Activated naive CD4-positive, alpha-beta T cell (primary cell): ENCODE measurements at regions not wholly inside any gene's neighbourhood (a gene's known extent, or its start where the extent isn't known, plus 50 kb on each side); places are given as distances from the start of the nearest gene placed in this dataset.
"Not testable (repeated sequence)": the region's sequence is repeated elsewhere in the genome, so short reads cannot be mapped to it uniquely, and the experiment has no call there.

ENCODE experiments used
- DNase-seq, 4 experiments: peaks; one replicate each; lab custom pipeline; 2025; lab: John Stamatoyannopoulos, UW

GRCh38 chr7:1342090-1342640 lies 109.5 kb downstream of the UNCX start:
- DNase-seq, result no peak

DNA sequence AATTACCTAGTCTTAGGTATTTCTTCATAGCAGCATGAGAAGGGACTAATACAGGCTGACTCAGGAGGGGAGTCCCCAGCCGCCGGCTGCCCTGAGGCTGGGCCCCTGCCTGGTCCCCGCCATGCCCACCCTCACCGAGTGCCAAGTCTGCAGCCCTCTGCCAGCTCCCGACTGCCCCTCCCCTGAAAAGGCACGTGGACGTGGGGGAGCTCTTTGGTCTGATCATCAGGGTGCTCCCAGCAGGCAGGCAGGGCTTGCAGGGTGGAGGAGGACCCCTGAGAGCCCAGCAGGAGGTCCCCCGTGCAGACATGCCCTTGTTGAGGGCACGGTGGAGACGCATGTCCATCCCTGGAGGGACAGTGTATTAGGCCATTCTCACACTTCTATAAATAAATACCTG lies 110.9 kb downstream of the UNCX start:
- DNase-seq, result no peak

GRCh38 chr7:1344421-1344820 lies 111.7 kb downstream of the UNCX start:
- no peak for DNase-seq

GRCh38 chr7:1344981-1345701 lies 112.5 kb downstream of the UNCX start:
- DNase-seq, result no peak

DNA sequence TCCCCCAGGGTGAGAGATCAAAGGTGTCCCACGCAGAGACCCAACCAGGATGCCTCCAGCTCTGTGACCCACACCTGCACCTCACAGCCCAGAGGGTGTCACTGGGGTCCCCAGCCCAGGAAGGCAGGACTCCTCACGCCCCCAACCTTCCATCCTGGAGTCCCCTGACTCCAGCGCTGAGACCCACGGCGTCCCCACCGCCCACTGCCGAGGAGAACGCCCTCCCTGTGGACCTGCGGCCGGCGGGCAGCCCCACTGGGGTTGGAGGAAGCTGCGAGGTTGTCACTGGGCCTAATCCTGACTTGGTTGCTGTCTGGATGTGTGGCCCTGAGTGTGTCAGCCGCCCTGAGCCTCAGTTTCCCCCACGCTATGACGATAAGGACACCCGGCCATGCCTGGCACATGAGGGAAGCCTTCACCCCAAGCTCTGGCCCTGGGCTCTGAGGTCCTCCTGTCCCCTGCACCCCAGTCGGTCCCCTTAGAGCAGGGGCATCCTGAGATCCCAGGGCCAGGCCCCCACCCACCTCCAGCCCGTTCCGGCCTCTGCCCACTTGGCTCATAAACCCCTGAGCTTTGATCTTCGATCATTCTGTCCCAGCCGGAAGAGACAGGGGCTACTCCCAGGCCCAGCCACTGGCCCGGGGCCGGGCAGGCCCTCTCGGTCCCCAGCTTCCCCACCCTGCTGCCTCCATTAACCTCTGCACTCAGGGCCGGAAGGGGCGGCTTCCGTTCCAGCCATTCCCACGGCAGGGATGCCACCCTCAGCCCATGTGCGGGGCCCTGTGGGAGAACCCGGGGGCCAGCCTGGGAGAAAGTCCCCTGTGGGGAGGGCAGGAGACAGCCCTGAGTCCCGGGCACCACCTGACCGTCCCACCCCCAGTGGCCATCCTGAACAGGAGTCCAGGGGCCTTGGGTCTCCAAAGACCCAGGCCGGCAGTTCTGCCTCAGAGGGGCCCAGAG lies 113.2 kb downstream of the MICALL2 start:
- no peak for DNase-seq

DNA sequence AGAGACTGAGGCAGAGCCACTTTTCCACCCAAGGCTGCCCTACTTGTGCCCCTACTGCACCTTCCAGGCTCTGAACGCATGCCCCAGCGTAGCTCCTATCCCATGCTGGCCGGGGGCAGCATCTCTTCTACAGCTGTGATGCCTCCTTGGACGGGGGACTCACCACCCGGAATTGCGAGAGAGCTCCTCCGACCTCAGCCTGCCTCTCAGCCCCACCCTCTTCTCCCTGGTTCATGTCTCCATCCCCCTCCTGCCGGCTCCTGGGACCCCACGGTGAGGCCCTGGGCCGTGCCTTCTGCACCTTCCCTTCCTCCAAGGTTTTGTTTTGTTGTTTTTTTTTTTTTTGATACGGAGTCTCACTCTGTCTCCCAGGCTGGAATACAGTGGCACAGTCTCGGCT lies 112.4 kb downstream of the MICALL2 start:
- no peak for DNase-seq

DNA sequence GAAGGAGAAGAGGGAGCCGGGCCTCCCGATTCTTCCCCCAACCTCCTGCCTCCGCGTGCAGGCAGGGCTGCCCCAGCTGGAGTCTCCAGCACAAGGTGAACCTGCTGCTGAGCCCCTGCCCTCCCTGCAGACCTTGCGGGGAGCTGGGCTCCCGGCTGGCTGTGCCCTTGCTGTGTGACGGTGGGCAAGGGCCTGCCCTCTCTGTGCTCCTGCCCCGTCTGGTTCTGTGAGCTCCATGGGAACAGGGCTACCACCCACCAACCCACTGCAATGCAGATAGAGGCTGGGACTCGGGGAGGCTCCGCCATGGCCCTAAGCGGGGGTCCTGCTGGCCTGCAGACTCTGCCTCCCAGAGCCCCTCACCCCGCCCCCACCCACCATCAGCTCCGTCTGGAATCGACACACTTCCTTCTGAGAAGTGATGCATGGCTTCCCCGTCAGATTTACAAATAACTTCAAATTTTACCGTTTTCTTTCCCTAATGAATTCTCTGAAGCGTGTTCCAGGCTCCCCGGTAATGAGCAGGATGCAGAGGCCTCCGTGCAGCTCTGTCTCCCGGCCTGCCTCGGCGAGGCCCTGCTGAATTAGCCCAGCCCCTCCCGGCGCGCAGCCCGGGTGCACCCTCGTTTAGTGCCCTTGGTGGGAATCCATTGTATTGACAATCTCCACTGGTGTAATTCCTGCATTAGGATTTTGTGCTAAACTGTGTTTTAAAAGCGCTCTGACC lies 111.0 kb downstream of the MICALL2 start:
- DNase-seq, result no peak

GRCh38 chr7:1348823-1349335 lies 110.4 kb downstream of the MICALL2 start:
- no peak for DNase-seq

DNA sequence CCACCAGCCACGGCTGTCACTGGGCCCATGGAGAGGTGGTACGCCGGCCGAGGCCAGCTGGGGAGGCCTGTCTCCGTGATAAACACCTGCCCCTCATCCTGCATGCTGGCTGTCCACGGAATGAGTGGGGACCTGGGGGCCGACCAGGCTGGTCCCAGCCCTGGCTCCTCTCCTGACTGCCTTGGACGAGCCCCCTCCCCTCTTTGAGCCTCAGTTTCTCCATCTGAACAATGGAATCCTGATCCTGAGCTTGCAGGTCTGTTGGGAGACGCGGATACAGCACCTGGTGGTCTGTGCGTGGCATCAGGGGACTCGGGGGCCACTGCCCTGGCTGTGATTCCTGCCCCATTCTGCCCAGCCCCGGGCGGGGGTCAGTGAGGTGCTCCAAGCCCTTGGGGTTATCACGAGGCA lies 109.9 kb downstream of the MICALL2 start:
- DNase-seq, result no peak

DNA sequence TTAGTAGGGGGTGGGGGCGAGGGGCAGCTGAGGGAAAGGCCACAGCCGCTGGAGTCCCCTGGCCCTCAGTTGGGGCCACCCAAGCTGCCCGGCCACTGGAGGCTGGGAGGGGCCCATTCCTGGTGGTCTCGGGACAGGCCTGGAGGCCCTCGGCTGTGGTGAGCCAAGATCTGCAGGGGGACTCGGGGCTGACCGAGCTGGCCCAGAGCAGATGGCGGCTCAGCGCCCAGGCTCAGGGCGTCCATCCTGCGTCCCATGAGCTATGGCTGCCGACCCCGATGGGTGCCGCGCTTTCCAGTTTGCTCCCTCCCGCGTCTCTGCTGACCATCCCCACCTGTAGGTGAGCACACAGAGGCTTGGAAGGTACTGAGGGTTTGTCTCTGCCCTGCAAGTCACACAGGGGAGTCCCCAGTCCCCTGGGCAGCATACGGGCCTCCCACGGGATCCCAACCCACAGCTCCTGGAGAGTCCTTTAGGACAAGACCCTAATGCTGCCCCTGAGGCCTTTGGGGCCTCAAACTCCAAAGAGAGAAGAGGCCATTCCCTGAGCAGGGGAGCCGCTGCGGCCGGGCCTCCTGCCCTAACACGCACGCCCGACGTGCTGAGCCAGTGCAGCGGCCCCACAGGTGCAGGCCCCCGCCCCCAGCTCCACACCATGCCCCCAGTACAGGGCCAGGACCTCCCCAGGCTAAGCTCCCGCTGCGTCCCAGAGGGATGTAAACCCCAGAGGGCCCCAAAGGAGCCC lies 107.2 kb downstream of the MICALL2 start:
- DNase-seq, result no peak

- DNase-seq, result no peak
These were observed 106.5 kb downstream of the MICALL2 start for GRCh38 chr7:1352656-1353271.

DNA sequence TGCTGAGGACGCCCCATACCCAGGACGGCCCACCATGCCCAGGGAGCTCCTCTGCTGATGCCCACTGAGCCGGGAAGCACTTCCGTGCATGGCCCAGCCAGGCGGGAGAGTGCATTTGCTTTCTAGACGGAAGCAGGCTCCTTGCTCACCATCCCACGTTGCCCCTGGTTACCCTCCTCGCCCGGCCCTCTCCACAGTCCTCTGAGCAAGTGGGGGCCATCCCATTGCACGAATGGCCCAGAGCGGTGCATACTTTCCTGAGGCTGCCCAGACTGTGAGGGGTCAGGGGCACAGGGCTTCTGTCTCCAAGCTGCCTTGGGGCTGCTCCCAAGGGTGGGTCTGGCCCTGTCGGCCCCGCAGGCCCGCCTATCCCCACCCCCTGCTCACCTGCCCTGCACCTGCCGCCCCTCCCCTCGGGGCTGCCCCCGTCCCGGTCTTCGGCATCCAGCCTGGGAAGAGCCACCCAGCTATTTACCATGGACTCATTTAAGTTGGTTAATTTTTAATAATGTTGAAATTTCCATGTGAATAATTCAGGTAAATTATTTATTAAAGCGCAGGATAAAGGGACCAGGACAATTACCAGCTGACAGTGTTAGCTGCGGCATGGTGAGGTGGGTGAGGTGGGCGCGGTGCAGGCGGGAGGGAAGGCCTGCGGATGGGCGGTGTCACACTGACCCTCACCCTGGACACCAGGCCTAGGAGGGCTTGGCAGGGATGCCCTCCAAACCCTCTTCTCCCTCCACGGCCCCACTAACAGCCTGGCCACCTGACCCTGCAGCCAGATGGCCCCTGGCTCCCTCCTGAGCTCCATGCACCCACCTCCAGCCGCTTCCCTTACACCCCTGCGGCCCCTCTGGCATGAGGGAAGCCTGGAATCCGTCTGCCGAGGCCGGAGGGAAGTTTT lies 104.4 kb downstream of the MICALL2 start:
- DNase-seq, result no peak

- DNase-seq, result no peak
These were observed 103.5 kb downstream of the MICALL2 start for GRCh38 chr7:1355568-1356340.

DNA sequence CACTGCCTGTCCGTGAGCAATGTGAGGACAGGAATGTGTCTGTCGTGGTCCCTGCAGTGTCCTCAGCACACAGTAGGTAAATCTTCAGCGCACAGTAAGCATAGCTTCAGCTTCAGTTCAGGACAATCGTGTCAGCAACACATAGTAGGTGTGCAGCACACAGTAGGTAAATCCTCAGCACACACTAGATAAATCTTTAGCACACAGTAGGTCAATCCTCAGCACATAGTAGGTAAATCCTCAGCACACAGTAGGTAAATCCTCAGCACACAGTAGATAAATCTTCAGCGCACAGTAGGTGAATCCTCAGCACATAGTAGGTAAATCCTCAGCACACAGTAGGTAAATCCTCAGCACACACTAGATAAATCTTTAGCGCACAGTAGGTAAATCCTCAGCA lies 102.4 kb downstream of the MICALL2 start:
- DNase-seq, result not testable (repeated sequence)

GRCh38 chr7:1357260-1357600 lies 102.0 kb downstream of the MICALL2 start:
- DNase-seq, result not testable (repeated sequence)

DNA sequence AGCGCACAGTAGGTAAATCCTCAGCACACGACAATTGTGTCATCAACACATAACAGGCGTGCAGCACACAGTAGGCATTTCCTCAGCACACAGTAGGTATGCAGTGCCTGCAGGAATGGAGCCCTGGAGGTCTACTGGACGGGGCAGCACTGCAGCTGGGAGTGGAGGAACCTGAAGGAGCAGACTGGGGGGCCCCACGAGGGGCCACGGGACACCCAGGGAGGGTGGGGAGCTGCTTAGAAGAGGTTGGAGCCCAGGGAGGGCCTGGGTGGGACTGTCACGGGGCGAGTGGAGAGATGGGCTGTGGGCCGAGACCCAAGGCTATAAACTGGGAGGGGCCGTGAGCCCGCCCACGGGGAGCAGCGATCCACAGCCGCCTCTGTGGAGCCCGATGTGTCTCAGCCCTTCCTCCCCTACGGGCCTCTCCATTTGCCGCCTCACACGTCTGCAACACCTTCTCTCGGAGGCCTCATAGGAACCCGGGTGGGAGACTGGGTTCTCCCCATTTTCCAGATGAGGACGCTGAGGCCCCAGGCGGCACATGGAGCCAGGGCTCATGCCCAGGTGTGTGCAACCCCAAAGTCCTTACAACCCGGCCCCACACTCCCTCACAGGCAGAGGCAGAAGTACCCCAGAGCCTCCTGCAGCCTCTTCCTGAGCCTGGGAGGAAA lies 101.5 kb downstream of the MICALL2 start:
- no peak for DNase-seq

DNA sequence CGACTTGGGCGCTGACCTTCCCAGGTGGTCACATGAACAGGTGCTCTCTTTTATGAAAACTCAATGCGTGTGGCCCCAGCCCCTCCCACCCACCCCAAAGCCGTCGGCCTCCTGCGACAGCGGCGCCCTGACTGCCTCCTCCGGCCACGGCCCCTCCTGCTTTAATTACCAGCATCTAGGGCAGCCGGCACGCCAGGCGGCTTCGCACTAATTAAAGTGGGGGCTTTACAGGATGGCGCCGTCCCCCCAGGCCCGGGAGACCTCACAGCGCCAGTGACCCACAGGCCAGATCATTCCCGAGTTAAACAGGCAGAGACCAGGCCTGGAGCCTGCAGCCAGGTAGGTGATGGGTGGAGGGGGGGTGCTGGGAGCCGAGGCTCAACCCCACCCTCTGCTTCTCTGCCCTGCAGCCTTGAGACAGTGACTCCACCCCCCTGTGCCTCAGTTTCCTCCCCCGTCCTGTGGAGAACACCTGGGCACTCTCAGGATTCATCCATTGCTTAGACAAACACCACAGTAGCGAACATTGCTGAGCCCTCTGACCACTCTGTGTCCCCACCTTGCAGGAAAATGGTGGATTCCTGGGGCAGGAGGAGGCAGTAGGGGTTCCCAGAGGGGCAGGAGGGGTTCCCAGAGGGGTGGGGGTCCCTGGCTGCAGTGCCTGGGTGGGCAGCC lies 100.8 kb downstream of the MICALL2 start:
- no peak for DNase-seq

DNA sequence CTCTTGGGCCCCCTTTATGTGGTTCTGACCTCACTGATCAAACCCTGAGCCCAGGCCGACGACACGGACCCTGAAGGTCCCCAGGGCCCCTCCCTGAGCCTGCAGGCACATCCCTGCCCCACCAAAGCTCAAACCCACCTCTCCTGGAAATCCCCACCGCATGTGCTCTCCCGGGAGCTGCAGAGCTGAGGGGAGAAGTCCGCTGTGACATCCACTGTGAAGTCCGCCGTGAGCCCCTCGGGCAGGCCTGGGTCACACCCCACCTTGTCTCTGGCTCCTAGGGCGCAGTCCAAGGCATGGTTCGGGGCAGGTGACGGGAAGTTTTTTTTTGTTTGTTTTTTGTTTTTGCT lies 100.2 kb downstream of the MICALL2 start:
- no peak for DNase-seq
